CD14-positive monocyte (primary cell): ENCODE measurements at regions not wholly inside any gene's neighbourhood (a gene's known extent, or its start where the extent isn't known, plus 50 kb on each side); places are given as distances from the start of the nearest gene placed in this dataset.

Experiments used
- DNase-seq, 3 donors: peaks; one replicate each; pipeline ENCODE4 v3.0.0-alpha.2; 2011 to 2022
- H2AFZ ChIP-seq: 2 replicates; pipeline ENCODE4 v1.6.0; 2012; ENCODE audit warnings: mild to moderate bottlenecking, low read depth, low read length, inconsistent platforms; ENCODE audit not compliant: insufficient read depth, poor library complexity, severe bottlenecking
- H3K27ac ChIP-seq, 2 donors: 1 replicate in 1 of 2; 2 replicates in 1 of 2; pipeline ENCODE4 v1.5.1; 2012 to 2013; ENCODE audit warnings: low read length in 2 of 2, control low read depth in 1 of 2, inconsistent platforms in 1 of 2, low read depth in 1 of 2, mild to moderate bottlenecking in 1 of 2
- H3K27me3 ChIP-seq, 2 donors: one replicate each; pipeline versions ENCODE4 v1.6.0 to v1.6.1; 2011 to 2013; ENCODE audit warnings: low read length in 2 of 2; ENCODE audit not compliant: control insufficient read depth in 2 of 2, insufficient read depth in 2 of 2
- H3K36me3 ChIP-seq, 2 donors: replicated peaks in 1 of 2; 1 replicate in 1 of 2; 2 replicates in 1 of 2; pipeline versions ENCODE4 v1.5.1 to v1.6.1; 2012 to 2013; ENCODE audit warnings: low read length in 2 of 2, control low read depth in 1 of 2, inconsistent platforms in 1 of 2, mild to moderate bottlenecking in 1 of 2; ENCODE audit not compliant: insufficient read depth in 2 of 2, control insufficient read depth in 1 of 2
- H3K4me1 ChIP-seq, 2 donors: 1 replicate in 1 of 2; 2 replicates in 1 of 2; pipeline versions ENCODE4 v1.5.1 to v1.6.1; 2012 to 2013; ENCODE audit warnings: low read length in 2 of 2, control low read depth in 1 of 2, inconsistent platforms in 1 of 2, mild to moderate bottlenecking in 1 of 2, moderate library complexity in 1 of 2; ENCODE audit not compliant: insufficient read depth in 2 of 2, control insufficient read depth in 1 of 2
- H3K4me2 ChIP-seq: replicated peaks from 2 replicates; pipeline ENCODE3; 2012; ENCODE audit warnings: low read length, moderate library complexity, mild to moderate bottlenecking; ENCODE audit not compliant: poor library complexity, severe bottlenecking; ENCODE audit errors: extremely low read depth
- H3K4me3 ChIP-seq, 3 experiments: fragments of 200-600 bp in 1 of 3; sonication (generic) in 1 of 3; replicated peaks in 1 of 3; 1 replicate in 2 of 3; 2 replicates in 1 of 3; pipeline ENCODE4 v1.5.1; 2011 to 2013; ENCODE audit warnings: low read length in 3 of 3, mild to moderate bottlenecking in 3 of 3, control low read depth in 2 of 3, low read depth in 2 of 3, inconsistent platforms in 1 of 3, moderate library complexity in 1 of 3
- H3K79me2 ChIP-seq: 2 replicates; pipeline ENCODE4 v1.6.0; 2012; ENCODE audit warnings: mild to moderate bottlenecking, control low read depth, inconsistent platforms, low read length, moderate library complexity; ENCODE audit not compliant: insufficient read depth
- H3K9ac ChIP-seq: 2 replicates; pipeline ENCODE4 v1.6.0; 2017; ENCODE audit warnings: low read length, mild to moderate bottlenecking; ENCODE audit not compliant: insufficient read depth, poor library complexity, severe bottlenecking
- H3K9me3 ChIP-seq, 2 donors: replicated peaks in 1 of 2; 1 replicate in 1 of 2; 2 replicates in 1 of 2; pipeline versions ENCODE4 v1.5.1 to v1.6.1; 2012 to 2013; ENCODE audit warnings: low read length in 2 of 2, control low read depth in 1 of 2; ENCODE audit not compliant: control insufficient read depth in 1 of 2, insufficient read depth in 1 of 2
- H4K20me1 ChIP-seq: 2 replicates; pipeline ENCODE4 v1.6.0; 2012; ENCODE audit warnings: mild to moderate bottlenecking, low read length, control low read depth, moderate library complexity; ENCODE audit not compliant: insufficient read depth
- H3K27ac Mint-ChIP-seq, 7 donors: one replicate each; pipeline ENCODE4 v1.8.0; 2020; ENCODE audit warnings: mild to moderate bottlenecking in 7 of 7, mixed read lengths in 7 of 7, moderate library complexity in 6 of 7, inconsistent platforms in 2 of 7
- H3K27me3 Mint-ChIP-seq, 3 donors: one replicate each; pipeline ENCODE4 v1.8.0; 2021 to 2022; ENCODE audit warnings: low read depth in 3 of 3, mild to moderate bottlenecking in 3 of 3, mixed read lengths in 3 of 3, moderate library complexity in 3 of 3, inconsistent platforms in 1 of 3
- H3K36me3 Mint-ChIP-seq, 2 donors: one replicate each; pipeline ENCODE4 v1.8.0; 2020; ENCODE audit warnings: mixed read lengths in 2 of 2, inconsistent platforms in 1 of 2, mild to moderate bottlenecking in 1 of 2
- H3K4me1 Mint-ChIP-seq: one replicate; pipeline ENCODE4 v1.8.0; 2020; ENCODE audit warnings: mild to moderate bottlenecking, mixed read lengths
- H3K4me3 Mint-ChIP-seq, 2 donors: one replicate each; pipeline ENCODE4 v1.8.0; 2020; ENCODE audit warnings: mild to moderate bottlenecking in 2 of 2, mixed read lengths in 2 of 2, moderate library complexity in 1 of 2
- H3K9me3 Mint-ChIP-seq, 7 donors: one replicate each; pipeline ENCODE4 v1.8.0; 2020 to 2022; ENCODE audit warnings: mixed read lengths in 7 of 7, mild to moderate bottlenecking in 6 of 7, moderate library complexity in 6 of 7, inconsistent platforms in 2 of 7
- CTCF ChIP-seq: fragments of 200-600 bp; IDR thresholded peaks from one replicate; pipeline ENCODE4 v1.8.0; 2022; ENCODE audit warnings: antibody characterized with exemption, mild to moderate bottlenecking
- WGBS: methylation state at CpG from one replicate; pipeline ENCODE4 v1.1.5; 2013; ENCODE audit warnings: missing lambda C conversion rate; ENCODE audit not compliant: insufficient coverage; 5-methylcytosine and 5-hydroxymethylcytosine counted together
- intact Hi-C, 2 donors: fragments of 100-400 bp; cut with micrococcal nuclease; formaldehyde crosslinking; loops; one replicate each; pipeline versions ENCODE4 v1.15.0 to v1.15.1; 2023

- TF ChIP-seq CTCF: no peak
- intact Hi-C loops: no loop called here
- Histone ChIP-seq H3K4me1 (no peaks in the 10 kb centered on the region), H3K36me3 (no peaks in the 10 kb centered on the region), H3K4me3 (no peak overlapping the region), H3K27me3 (no peaks in the 10 kb centered on the region), H3K79me2 (no peaks in the 10 kb centered on the region), H3K9ac (no peak overlapping the region), H2AFZ (no peak overlapping the region), H3K27ac (no peak overlapping the region), H4K20me1 (no peaks in the 10 kb centered on the region), H3K4me2 (no peak overlapping the region), H3K9me3 (no peaks in the 10 kb centered on the region)
- no peaks in the 10 kb centered on the region for H3K4me1 Mint-ChIP-seq
- H3K4me3 Mint-ChIP-seq: no peak overlapping the region
- no peak for DNase-seq
- H3K27ac Mint-ChIP-seq: no peak overlapping the region
- peaks cover 0 to 7% (median 4%) of the 10 kb centered on the region in 7 donors for H3K9me3 Mint-ChIP-seq
- no peaks in the 10 kb centered on the region for H3K36me3 Mint-ChIP-seq
- no peaks in the 10 kb centered on the region for H3K27me3 Mint-ChIP-seq
- no CpG with 5 or more reads among the region's 2 CpGs for WGBS
Observed at GRCh38 chr10:111698711-111699110, 484.9 kb downstream of the GPAM start.

- H3K9me3 ChIP-seq: peaks cover 0 to 4% of the 10 kb centered on the region in 2 donors
- H3K4me1 ChIP-seq: no peaks in the 10 kb centered on the region
- H3K36me3 ChIP-seq: no peaks in the 10 kb centered on the region
- no peaks in the 10 kb centered on the region for H3K27me3 Mint-ChIP-seq
- WGBS: 100% methylated on average over 1 of the region's 2 CpGs
- no peak overlapping the region for H3K27ac ChIP-seq
- TF ChIP-seq CTCF: no peak
- H3K36me3 Mint-ChIP-seq: no peaks in the 10 kb centered on the region
- intact Hi-C loops: no loop called here
- no peak overlapping the region for H3K4me2 ChIP-seq
- no peak overlapping the region for H3K27ac Mint-ChIP-seq
- no peak overlapping the region for H2AFZ ChIP-seq
- peaks cover 0 to 7% (median 4%) of the 10 kb centered on the region in 7 donors for H3K9me3 Mint-ChIP-seq
- no peaks in the 10 kb centered on the region for H3K4me1 Mint-ChIP-seq
- no peak overlapping the region for H3K4me3 Mint-ChIP-seq
- H3K9ac ChIP-seq: no peak overlapping the region
- no peak for DNase-seq
- no peaks in the 10 kb centered on the region for H4K20me1 ChIP-seq
- H3K4me3 ChIP-seq: no peak overlapping the region
- H3K27me3 ChIP-seq: no peaks in the 10 kb centered on the region
- H3K79me2 ChIP-seq: no peaks in the 10 kb centered on the region
Observed at GRCh38 chr10:111703986-111704385, 479.6 kb downstream of the GPAM start.
